Thoracic aorta (tissue), 2 donors: ENCODE measurements at regions not wholly inside any gene's neighbourhood (a gene's known extent, or its start where the extent isn't known, plus 50 kb on each side); places are given as distances from the start of the nearest gene placed in this dataset.

Experiments
- ATAC-seq: fragments of 150-250 bp; one replicate; pipeline ENCODE4 v1.8.0; 2017; ENCODE audit warnings: low read depth; ENCODE audit not compliant: insufficient number of reproducible peaks, low FRiP score
- DNase-seq: peaks from one replicate; pipeline ENCODE4 v3.0.0-alpha.2; 2020; ENCODE audit warnings: low spot score
- H3K27ac ChIP-seq, 2 donors: fragments of 200-600 bp; sonication (generic); 1 replicate in 1 of 2; 2 replicates in 1 of 2; pipeline ENCODE4 v1.5.1; 2016; ENCODE audit warnings: mild to moderate bottlenecking in 2 of 2, moderate library complexity in 2 of 2
- H3K27me3 ChIP-seq: fragments of 200-600 bp; sonication (generic); replicated peaks from 2 replicates; pipeline ENCODE4 v1.6.0; 2016; ENCODE audit warnings: mild to moderate bottlenecking; ENCODE audit not compliant: insufficient read depth
- H3K36me3 ChIP-seq: fragments of 200-600 bp; sonication (generic); one replicate; pipeline ENCODE4 v1.5.1; 2016
- H3K4me1 ChIP-seq, 2 donors: fragments of 200-600 bp; sonication (generic); 1 replicate in 1 of 2; 2 replicates in 1 of 2; pipeline versions ENCODE4 v1.5.1 to v1.6.0; 2016; ENCODE audit warnings: low read depth in 2 of 2, mild to moderate bottlenecking in 1 of 2; ENCODE audit not compliant: control insufficient read depth in 1 of 2
- H3K4me3 ChIP-seq: fragments of 200-600 bp; sonication (generic); 2 replicates; pipeline ENCODE4 v1.5.1; 2016; ENCODE audit warnings: mild to moderate bottlenecking
- H3K9me3 ChIP-seq: fragments of 200-600 bp; sonication (generic); 2 replicates; pipeline ENCODE4 v1.5.1; 2016
- TF ChIP-seq, protein P1 (sequence below): fragments of 200-600 bp; sonication (generic); IDR thresholded peaks from one replicate; pipeline ENCODE4 v1.5.1; 2019; ENCODE audit warnings: antibody characterized with exemption

- DNase-seq: no peak
- no peaks in the 10 kb centered on the region for H3K27me3 ChIP-seq
- TF ChIP-seq, protein P1, sequence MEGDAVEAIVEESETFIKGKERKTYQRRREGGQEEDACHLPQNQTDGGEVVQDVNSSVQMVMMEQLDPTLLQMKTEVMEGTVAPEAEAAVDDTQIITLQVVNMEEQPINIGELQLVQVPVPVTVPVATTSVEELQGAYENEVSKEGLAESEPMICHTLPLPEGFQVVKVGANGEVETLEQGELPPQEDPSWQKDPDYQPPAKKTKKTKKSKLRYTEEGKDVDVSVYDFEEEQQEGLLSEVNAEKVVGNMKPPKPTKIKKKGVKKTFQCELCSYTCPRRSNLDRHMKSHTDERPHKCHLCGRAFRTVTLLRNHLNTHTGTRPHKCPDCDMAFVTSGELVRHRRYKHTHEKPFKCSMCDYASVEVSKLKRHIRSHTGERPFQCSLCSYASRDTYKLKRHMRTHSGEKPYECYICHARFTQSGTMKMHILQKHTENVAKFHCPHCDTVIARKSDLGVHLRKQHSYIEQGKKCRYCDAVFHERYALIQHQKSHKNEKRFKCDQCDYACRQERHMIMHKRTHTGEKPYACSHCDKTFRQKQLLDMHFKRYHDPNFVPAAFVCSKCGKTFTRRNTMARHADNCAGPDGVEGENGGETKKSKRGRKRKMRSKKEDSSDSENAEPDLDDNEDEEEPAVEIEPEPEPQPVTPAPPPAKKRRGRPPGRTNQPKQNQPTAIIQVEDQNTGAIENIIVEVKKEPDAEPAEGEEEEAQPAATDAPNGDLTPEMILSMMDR: no peak
- no peaks in the 10 kb centered on the region for H3K4me1 ChIP-seq
- no peak overlapping the region for H3K27ac ChIP-seq
- no peak for ATAC-seq
- no peak overlapping the region for H3K4me3 ChIP-seq
- no peaks in the 10 kb centered on the region for H3K36me3 ChIP-seq
- no peaks in the 10 kb centered on the region for H3K9me3 ChIP-seq
Measured at GRCh38 chr7:46583656-46584055, 662.6 kb upstream of the IGFBP3 start.

DNA sequence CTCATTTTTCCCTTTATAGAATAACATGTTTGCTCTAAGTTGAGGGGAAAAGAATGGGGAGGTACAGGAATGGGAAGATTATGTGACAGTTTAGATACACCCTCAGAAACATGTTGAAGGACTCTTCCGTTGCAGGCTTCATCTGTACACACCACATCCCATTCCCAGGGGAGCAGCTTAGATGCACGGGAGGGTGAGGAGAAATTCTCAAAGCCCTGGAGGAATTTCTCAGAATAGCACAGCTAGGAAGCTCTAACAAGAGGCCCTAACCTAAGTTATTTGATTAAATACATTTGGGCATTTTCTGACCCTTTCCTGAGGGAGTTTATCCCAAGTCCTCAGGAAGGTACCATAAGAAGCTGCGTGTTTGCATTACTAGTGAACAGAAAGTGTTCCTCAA, 660.2 kb upstream of the IGFBP3 start:
- TF ChIP-seq, protein P1: no peak

GRCh38 chr7:46580766-46581165, 659.7 kb upstream of the IGFBP3 start:
- TF ChIP-seq, protein P1: no peak
- no peak overlapping the region for H3K27ac ChIP-seq
- no peaks in the 10 kb centered on the region for H3K4me1 ChIP-seq
- DNase-seq (no peak), ATAC-seq (no peak)
- H3K27me3 ChIP-seq: no peaks in the 10 kb centered on the region
- no peak overlapping the region for H3K4me3 ChIP-seq
- no peaks in the 10 kb centered on the region for H3K36me3 ChIP-seq
- no peaks in the 10 kb centered on the region for H3K9me3 ChIP-seq

More for the DNA sequence above, 660.2 kb upstream of the IGFBP3 start:
- H3K4me3 ChIP-seq: no peak overlapping the region
- DNase-seq (no peak), ATAC-seq (no peak)
- no peaks in the 10 kb centered on the region for H3K9me3 ChIP-seq
- no peak overlapping the region for H3K27ac ChIP-seq
- H3K36me3 ChIP-seq: no peaks in the 10 kb centered on the region
- no peaks in the 10 kb centered on the region for H3K4me1 ChIP-seq
- H3K27me3 ChIP-seq: no peaks in the 10 kb centered on the region

DNA sequence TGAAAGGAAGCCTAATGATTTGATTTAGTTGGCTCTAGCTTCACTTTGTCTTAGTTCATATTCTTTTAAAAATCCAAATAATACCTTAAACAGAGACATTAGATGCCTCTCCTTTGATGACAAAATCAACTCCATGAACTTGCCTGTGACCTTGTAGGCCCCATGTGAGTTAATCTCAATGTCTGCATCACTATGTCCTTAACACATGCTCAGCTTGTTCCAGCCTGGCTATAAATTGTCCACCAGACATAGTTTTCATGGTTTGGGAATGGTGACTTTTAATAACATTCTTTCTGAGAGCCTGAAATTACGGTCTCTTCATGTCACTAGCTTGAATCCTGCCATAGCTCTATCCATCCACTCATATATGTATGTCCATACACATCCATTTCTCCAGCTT, 656.3 kb upstream of the IGFBP3 start:
- H3K27me3 ChIP-seq: no peaks in the 10 kb centered on the region
- TF ChIP-seq, protein P1: no peak
- ATAC-seq (no peak), DNase-seq (no peak)
- H3K9me3 ChIP-seq: no peaks in the 10 kb centered on the region
- H3K4me1 ChIP-seq: no peaks in the 10 kb centered on the region
- no peak overlapping the region for H3K4me3 ChIP-seq
- no peak overlapping the region for H3K27ac ChIP-seq
- H3K36me3 ChIP-seq: no peaks in the 10 kb centered on the region

GRCh38 chr7:46576950-46577349, 655.9 kb upstream of the IGFBP3 start:
- Histone ChIP-seq H3K27me3 (no peaks in the 10 kb centered on the region), H3K4me3 (no peak overlapping the region), H3K9me3 (no peaks in the 10 kb centered on the region), H3K4me1 (no peaks in the 10 kb centered on the region), H3K36me3 (no peaks in the 10 kb centered on the region), H3K27ac (no peak overlapping the region)
- TF ChIP-seq, protein P1: no peak
- DNase-seq (no peak), ATAC-seq (no peak)
